ENCODE measurements at regions not wholly inside any gene's neighbourhood (a gene's known extent, or its start where the extent isn't known, plus 50 kb on each side); places are given as distances from the start of the nearest gene placed in this dataset.

DNA sequence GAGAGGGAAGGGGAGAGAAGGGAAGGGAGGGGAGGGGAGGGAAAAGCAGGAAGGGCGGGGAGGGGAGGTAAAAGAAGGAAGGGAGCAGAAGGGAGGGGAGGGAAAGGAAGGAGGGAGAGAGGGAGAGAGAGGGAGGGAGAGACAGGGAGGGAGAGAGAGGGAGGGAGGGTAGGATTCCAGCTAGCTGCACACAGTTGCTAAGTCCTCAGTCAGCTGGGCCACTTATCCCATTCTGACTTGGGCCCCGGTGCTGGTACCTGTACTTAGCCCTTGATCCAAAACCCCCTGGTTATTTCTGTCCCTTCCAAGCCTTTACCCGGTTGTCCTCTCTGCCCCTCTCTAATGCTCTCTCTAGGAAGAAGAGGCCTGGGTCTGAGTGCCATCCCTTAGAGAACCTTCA, 211.4 kb downstream of the TTC32 start:
- FAIRE-seq = no peak
- POLR2A ChIA-PET = no interaction called here
- TF ChIP-seq SREBF2 (IDR thresholded peaks at IDR 0.05; ENCODE audit: low read length) (no peak), SUPT20H (IDR thresholded peaks at IDR 0.05; ENCODE audit: borderline replicate concordance, control insufficient read depth, low read depth, low read length) (no peak), NBN (IDR thresholded peaks at IDR 0.05) (no peak), CREB1 (IDR thresholded peaks at IDR 0.05; ENCODE audit: low read depth) (no peak), CEBPZ (IDR thresholded peaks at IDR 0.05; ENCODE audit: low read depth, low read length) (no peak), FOS (IDR thresholded peaks at IDR 0.05; ENCODE audit: borderline replicate concordance, extremely low read depth, insufficient read length) (no peak), ATF7 (IDR thresholded peaks at IDR 0.05; ENCODE audit: low read depth) (no peak), SUZ12 (IDR thresholded peaks at IDR 0.05; ENCODE audit: unreplicated experiment) (no peak), KLF5 (IDR thresholded peaks at IDR 0.05; ENCODE audit: partially characterized antibody) (no peak)
- TF ChIP-seq, protein P1, sequence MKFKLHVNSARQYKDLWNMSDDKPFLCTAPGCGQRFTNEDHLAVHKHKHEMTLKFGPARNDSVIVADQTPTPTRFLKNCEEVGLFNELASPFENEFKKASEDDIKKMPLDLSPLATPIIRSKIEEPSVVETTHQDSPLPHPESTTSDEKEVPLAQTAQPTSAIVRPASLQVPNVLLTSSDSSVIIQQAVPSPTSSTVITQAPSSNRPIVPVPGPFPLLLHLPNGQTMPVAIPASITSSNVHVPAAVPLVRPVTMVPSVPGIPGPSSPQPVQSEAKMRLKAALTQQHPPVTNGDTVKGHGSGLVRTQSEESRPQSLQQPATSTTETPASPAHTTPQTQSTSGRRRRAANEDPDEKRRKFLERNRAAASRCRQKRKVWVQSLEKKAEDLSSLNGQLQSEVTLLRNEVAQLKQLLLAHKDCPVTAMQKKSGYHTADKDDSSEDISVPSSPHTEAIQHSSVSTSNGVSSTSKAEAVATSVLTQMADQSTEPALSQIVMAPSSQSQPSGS (IDR thresholded peaks at IDR 0.05; ENCODE audit: low read length) = no peak
- WGBS (ENCODE audit: insufficient coverage, insufficient replicate concordance, low lambda C conversion rate, missing lambda C conversion rate) = 0% methylated on average over 3 of the region's 3 CpGs
- H3K4me3 ChIP-seq = no peak overlapping the region
- no peaks in the 10 kb centered on the region for H3K4me1 ChIP-seq (ENCODE audit: control insufficient read depth, insufficient read depth, low read length)
- CTCF ChIA-PET = no interaction called here
- H3K9ac ChIP-seq (ENCODE audit: control insufficient read depth, insufficient read depth, low read length) = no peak overlapping the region
- H3K27me3 ChIP-seq (replicated peaks in 1 of 2; ENCODE audit: control insufficient read depth in 2 of 2, insufficient read depth in 2 of 2, low read length in 1 of 2) = no peaks in the 10 kb centered on the region; a peak in 1 of 4 replicates
- no peak for ATAC-seq
- no peak overlapping the region for H3K27ac ChIP-seq (ENCODE audit: control insufficient read depth, insufficient read depth)
- no peaks in the 10 kb centered on the region for H3K36me3 ChIP-seq (ENCODE audit: control insufficient read depth in 2 of 2, insufficient read depth in 2 of 2, low read length in 1 of 2)
- no peaks in the 10 kb centered on the region for H4K20me1 ChIP-seq (ENCODE audit: control insufficient read depth, insufficient read depth)
- in situ Hi-C loops (cut with MboI) = no loop called here
- intact Hi-C loops (cut with micrococcal nuclease; ENCODE audit: unreplicated experiment) = no loop called here
- no peak overlapping the region for H2AFZ ChIP-seq (ENCODE audit: control insufficient read depth, low read depth, low read length)
- H3K79me2 ChIP-seq (ENCODE audit: control insufficient read depth, insufficient read depth, low read length) = no peaks in the 10 kb centered on the region
- DNase-seq (ENCODE audit: low read depth, low spot score) = no peak
- no peaks in the 10 kb centered on the region for H3K9me3 ChIP-seq (replicated peaks; ENCODE audit: control insufficient read depth, insufficient read depth, low read length)
- SMC1A ChIA-PET (ENCODE audit: uncharacterized antibody, unreplicated experiment) = no interaction called here
- BruUV-seq (replicated peaks) = no TSS peak
- RAD21 ChIA-PET (ENCODE audit: unreplicated experiment) = no interaction called here
- no peak overlapping the region for H3K4me2 ChIP-seq (ENCODE audit: control insufficient read depth, insufficient read depth)

All from GM12878 (cell line).